ENCODE measurements at regions not wholly inside any gene's neighbourhood (a gene's known extent, or its start where the extent isn't known, plus 50 kb on each side); places are given as distances from the start of the nearest gene placed in this dataset.
"Not testable (repeated sequence)": the region's sequence is repeated elsewhere in the genome, so short reads cannot be mapped to it uniquely, and the experiment has no call there.

DNA sequence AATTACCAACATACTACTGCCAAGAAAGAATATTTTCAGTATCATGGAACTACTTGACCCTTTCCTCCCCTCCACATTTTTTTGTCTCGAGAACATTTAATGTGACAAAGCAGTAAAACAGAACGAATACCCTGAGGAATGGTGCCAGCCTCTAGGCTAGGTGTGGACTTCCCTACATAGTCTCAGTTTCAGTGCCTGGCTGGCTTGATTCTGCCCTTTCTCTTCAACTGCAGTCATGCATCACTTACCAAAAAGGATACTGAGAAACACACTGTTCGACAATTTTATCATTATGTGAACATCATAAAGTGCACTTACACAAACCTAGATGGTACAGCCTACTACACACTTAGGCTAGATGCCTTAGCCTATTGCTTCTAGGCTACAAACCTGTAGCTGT is 305.3 kb upstream of the HNRNPA3 start:
- TF ChIP-seq, protein P1, sequence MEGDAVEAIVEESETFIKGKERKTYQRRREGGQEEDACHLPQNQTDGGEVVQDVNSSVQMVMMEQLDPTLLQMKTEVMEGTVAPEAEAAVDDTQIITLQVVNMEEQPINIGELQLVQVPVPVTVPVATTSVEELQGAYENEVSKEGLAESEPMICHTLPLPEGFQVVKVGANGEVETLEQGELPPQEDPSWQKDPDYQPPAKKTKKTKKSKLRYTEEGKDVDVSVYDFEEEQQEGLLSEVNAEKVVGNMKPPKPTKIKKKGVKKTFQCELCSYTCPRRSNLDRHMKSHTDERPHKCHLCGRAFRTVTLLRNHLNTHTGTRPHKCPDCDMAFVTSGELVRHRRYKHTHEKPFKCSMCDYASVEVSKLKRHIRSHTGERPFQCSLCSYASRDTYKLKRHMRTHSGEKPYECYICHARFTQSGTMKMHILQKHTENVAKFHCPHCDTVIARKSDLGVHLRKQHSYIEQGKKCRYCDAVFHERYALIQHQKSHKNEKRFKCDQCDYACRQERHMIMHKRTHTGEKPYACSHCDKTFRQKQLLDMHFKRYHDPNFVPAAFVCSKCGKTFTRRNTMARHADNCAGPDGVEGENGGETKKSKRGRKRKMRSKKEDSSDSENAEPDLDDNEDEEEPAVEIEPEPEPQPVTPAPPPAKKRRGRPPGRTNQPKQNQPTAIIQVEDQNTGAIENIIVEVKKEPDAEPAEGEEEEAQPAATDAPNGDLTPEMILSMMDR (IDR thresholded peaks at IDR 0.05; ENCODE audit: insufficient read depth, low read length, poor library complexity, severe bottlenecking), result no peak
- no peaks in the 10 kb centered on the region for H3K36me3 ChIP-seq (ENCODE audit: control insufficient read depth, insufficient read depth, low read length)
- H3K27me3 ChIP-seq (ENCODE audit: control insufficient read depth, insufficient read depth, low read length), result no peaks in the 10 kb centered on the region
- H3K4me3 ChIP-seq (ENCODE audit: low read depth, low read length), result no peak overlapping the region
- DNase-seq (ENCODE audit: low read depth), result no peak

DNA sequence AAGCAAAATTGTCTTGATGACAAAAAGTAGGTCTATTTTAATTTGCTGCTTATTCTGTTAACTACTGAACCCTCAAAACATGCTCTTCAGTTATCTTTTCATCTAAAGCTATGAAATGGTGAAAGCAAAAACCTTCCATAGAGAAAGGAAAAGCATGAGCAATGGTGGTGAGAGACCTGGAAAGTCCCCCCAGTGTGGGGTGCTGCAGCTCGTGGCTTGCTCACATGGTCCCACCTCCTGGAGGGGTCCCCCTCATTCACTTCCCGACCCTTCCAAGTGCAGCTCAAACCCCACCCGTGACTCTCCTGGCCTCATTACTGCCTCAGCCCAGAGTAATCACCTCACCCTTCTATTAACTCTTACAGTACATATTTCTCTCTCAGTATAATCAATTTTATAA is 301.8 kb upstream of the HNRNPA3 start:
- no peaks in the 10 kb centered on the region for H3K27me3 ChIP-seq (ENCODE audit: control insufficient read depth, insufficient read depth, low read length)
- DNase-seq (ENCODE audit: low read depth), result no peak
- H3K36me3 ChIP-seq (ENCODE audit: control insufficient read depth, insufficient read depth, low read length), result no peaks in the 10 kb centered on the region
- H3K4me3 ChIP-seq (ENCODE audit: low read depth, low read length), result no peak overlapping the region
- TF ChIP-seq, protein P1 (IDR thresholded peaks at IDR 0.05; ENCODE audit: insufficient read depth, low read length, poor library complexity, severe bottlenecking), result no peak

DNA sequence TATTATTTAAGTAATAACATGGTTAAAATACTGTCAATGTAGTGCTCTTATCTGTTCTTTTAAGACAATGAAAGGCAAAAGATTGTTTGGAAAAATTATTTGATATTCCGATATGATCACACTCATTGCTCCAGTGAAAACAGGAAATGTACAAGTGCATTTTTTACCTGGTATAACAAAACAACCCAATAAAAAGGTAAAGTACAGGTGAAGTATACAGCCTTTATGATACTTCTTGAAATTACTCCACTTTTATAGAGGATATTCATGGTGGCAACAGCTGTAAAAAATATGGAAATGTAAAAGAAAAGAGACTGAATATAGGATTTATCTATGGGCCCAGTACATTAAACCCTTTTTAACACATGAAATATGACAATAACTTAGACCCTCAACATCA is 298.6 kb upstream of the HNRNPA3 start:
- H3K4me3 ChIP-seq (ENCODE audit: low read depth, low read length), result no peak overlapping the region
- TF ChIP-seq, protein P1 (IDR thresholded peaks at IDR 0.05; ENCODE audit: insufficient read depth, low read length, poor library complexity, severe bottlenecking), result no peak
- no peaks in the 10 kb centered on the region for H3K36me3 ChIP-seq (ENCODE audit: control insufficient read depth, insufficient read depth, low read length)
- DNase-seq (ENCODE audit: low read depth), result no peak
- no peaks in the 10 kb centered on the region for H3K27me3 ChIP-seq (ENCODE audit: control insufficient read depth, insufficient read depth, low read length)

DNA sequence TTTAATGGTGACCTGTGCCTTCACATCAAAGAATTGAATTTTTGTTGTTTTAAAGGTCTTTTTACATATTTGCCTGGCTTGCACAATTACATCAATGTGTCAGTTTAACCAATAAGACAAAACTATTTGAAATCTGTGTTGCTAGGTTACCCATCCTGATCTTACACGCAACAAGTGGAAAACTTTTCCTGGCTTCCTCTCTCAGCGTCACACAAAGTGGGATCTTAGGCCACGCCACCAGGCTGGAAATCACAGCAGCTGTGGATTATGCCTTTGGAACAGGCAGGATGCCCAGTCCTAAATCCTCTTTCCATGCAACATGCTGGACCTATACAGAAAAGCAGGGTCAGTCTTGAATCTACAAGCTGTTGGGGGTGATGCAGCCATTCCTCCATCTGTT is 298.2 kb upstream of the HNRNPA3 start:
- TF ChIP-seq, protein P1 (IDR thresholded peaks at IDR 0.05; ENCODE audit: insufficient read depth, low read length, poor library complexity, severe bottlenecking), result no peak
- Histone ChIP-seq H3K4me3 (ENCODE audit: low read depth, low read length) (no peak overlapping the region), H3K27me3 (ENCODE audit: control insufficient read depth, insufficient read depth, low read length) (no peaks in the 10 kb centered on the region), H3K36me3 (ENCODE audit: control insufficient read depth, insufficient read depth, low read length) (no peaks in the 10 kb centered on the region)
- DNase-seq (ENCODE audit: low read depth), result no peak

DNA sequence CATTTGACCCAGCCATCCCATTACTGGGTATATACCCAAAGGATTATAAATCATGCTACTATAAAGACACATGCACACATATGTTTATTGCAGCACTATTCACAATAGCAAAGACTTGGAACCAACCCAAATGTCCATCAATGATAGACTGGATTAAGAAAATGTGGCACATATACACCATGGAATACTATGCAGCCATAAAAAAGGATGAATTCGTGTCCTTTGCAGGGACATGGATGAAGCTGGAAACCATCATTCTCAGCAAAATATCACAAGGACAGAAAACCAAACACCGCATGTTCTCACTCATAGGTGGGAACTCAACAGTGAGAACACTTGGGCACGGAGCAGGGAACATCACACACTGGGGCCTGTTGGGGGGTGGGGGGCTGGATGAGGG is 290.0 kb upstream of the HNRNPA3 start:
- H3K4me3 ChIP-seq (ENCODE audit: low read depth, low read length); H3K27me3 ChIP-seq (ENCODE audit: control insufficient read depth, insufficient read depth, low read length); DNase-seq (ENCODE audit: low read depth): not testable (repeated sequence)

DNA sequence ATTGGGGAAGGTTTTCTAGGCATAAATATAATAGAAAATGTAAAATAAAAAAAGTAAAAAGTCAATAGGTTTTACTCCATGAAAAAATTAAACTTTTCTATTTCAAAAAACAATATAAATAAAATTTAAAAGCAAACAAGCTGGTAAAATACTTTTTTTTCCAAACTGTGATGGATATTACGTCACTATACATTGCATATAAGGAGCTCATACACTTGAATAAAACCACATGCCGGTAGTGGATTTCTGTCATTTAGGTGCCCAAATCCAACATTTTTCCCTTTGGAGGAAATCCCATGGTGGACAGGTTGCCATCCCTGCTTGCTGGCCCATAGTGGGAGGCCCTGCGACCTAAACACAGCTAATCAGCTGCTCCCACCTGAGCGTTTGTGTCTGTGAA is 289.4 kb upstream of the HNRNPA3 start:
- no peaks in the 10 kb centered on the region for H3K27me3 ChIP-seq (ENCODE audit: control insufficient read depth, insufficient read depth, low read length)
- DNase-seq (ENCODE audit: low read depth), result no peak
- H3K36me3 ChIP-seq (ENCODE audit: control insufficient read depth, insufficient read depth, low read length), result no peaks in the 10 kb centered on the region
- no peak overlapping the region for H3K4me3 ChIP-seq (ENCODE audit: low read depth, low read length)
- TF ChIP-seq, protein P1 (IDR thresholded peaks at IDR 0.05; ENCODE audit: insufficient read depth, low read length, poor library complexity, severe bottlenecking), result no peak

More for the DNA sequence above, 290.0 kb upstream of the HNRNPA3 start:
- not testable (repeated sequence) for H3K36me3 ChIP-seq (ENCODE audit: control insufficient read depth, insufficient read depth, low read length)
